Mammary epithelial cell (primary cell): ENCODE measurements at regions not wholly inside any gene's neighbourhood (a gene's known extent, or its start where the extent isn't known, plus 50 kb on each side); places are given as distances from the start of the nearest gene placed in this dataset.

Source experiments
- EZH2 ChIP-seq: IDR thresholded peaks from 2 replicates; pipeline ENCODE4 v1.6.1; 2012; ENCODE audit warnings: low read length, inconsistent platforms, borderline replicate concordance
- TF ChIP-seq, protein P1 (sequence below), 2 donors: IDR thresholded peaks in 1 of 2; conservative IDR thresholded peaks in 1 of 2; 2 replicates each; pipeline ENCODE4 v1.5.1; 2011 to 2012; ENCODE audit warnings: inconsistent platforms in 2 of 2, low read length in 2 of 2, mild to moderate bottlenecking in 2 of 2, control low read depth in 1 of 2, low read depth in 1 of 2; ENCODE audit not compliant: insufficient read depth in 1 of 2; ENCODE audit errors: extremely low read depth in 1 of 2

DNA sequence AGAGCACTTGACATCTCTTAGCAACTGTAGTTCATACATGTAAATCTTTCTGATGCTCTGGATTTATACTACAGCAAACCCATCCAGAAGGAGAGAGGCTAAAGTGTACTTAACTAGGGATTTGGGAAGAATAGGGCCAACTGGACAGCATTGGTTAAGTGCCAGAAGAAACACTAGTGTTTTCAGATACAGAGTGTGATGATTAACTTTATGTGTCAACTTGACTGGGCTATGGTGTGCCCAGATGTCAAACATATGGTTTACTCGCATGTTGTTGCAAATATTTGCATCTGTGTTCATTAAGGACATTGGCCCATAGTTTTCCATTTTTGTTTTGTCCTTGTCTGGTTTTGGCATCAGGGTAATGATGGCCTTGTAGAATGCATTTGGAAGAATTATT, 384.7 kb upstream of the KCND2 start:
- TF ChIP-seq, protein P1, sequence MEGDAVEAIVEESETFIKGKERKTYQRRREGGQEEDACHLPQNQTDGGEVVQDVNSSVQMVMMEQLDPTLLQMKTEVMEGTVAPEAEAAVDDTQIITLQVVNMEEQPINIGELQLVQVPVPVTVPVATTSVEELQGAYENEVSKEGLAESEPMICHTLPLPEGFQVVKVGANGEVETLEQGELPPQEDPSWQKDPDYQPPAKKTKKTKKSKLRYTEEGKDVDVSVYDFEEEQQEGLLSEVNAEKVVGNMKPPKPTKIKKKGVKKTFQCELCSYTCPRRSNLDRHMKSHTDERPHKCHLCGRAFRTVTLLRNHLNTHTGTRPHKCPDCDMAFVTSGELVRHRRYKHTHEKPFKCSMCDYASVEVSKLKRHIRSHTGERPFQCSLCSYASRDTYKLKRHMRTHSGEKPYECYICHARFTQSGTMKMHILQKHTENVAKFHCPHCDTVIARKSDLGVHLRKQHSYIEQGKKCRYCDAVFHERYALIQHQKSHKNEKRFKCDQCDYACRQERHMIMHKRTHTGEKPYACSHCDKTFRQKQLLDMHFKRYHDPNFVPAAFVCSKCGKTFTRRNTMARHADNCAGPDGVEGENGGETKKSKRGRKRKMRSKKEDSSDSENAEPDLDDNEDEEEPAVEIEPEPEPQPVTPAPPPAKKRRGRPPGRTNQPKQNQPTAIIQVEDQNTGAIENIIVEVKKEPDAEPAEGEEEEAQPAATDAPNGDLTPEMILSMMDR (conservative IDR thresholded peaks at IDR 0.05 in 1 of 2, IDR thresholded peaks at IDR 0.05 in 1 of 2; ENCODE audit: extremely low read depth in 1 of 2, insufficient read depth in 1 of 2, low read depth in 1 of 2, low read length in 2 of 2) = no peak
- TF ChIP-seq EZH2 = no peak
